ENCODE measurements at regions not wholly inside any gene's neighbourhood (a gene's known extent, or its start where the extent isn't known, plus 50 kb on each side); places are given as distances from the start of the nearest gene placed in this dataset.

GRCh38 chr7:3229904-3230470 lies 71.1 kb upstream of the SDK1 start:
- H3K27ac ChIP-seq (ENCODE audit: poor library complexity, severe bottlenecking) = no peak overlapping the region
- H3K9me3 ChIP-seq (ENCODE audit: severe bottlenecking) = peaks cover 3% of the 10 kb centered on the region
- no peak for TF ChIP-seq CTCF (IDR thresholded peaks at IDR 0.05; ENCODE audit: poor library complexity, severe bottlenecking)
- H3K4me1 ChIP-seq (ENCODE audit: insufficient read depth, poor library complexity, severe bottlenecking) = no peaks in the 10 kb centered on the region
- peaks cover 4% of the 10 kb centered on the region for H3K27me3 ChIP-seq (ENCODE audit: insufficient read depth, poor library complexity, severe bottlenecking)
- ATAC-seq (ENCODE audit: low read depth) = no peak
- H3K36me3 ChIP-seq (ENCODE audit: low read depth) = no peaks in the 10 kb centered on the region
- DNase-seq (ENCODE audit: low spot score) = no peak
- no peak overlapping the region for H3K4me3 ChIP-seq (ENCODE audit: severe bottlenecking)

- H3K9me3 ChIP-seq (ENCODE audit: severe bottlenecking) = peaks cover 5% of the 10 kb centered on the region
- no peaks in the 10 kb centered on the region for H3K4me1 ChIP-seq (ENCODE audit: insufficient read depth, poor library complexity, severe bottlenecking)
- no peak overlapping the region for H3K4me3 ChIP-seq (ENCODE audit: severe bottlenecking)
- H3K36me3 ChIP-seq (ENCODE audit: low read depth) = no peaks in the 10 kb centered on the region
- ATAC-seq (ENCODE audit: low read depth) = no peak
- DNase-seq (ENCODE audit: low spot score) = no peak
- H3K27me3 ChIP-seq (ENCODE audit: insufficient read depth, poor library complexity, severe bottlenecking) = no peaks in the 10 kb centered on the region
- no peak overlapping the region for H3K27ac ChIP-seq (ENCODE audit: poor library complexity, severe bottlenecking)
- no peak for TF ChIP-seq CTCF (IDR thresholded peaks at IDR 0.05; ENCODE audit: poor library complexity, severe bottlenecking)
Measured at GRCh38 chr7:3230908-3231307, 70.1 kb upstream of the SDK1 start.

GRCh38 chr7:3232228-3232627 lies 68.8 kb upstream of the SDK1 start:
- ATAC-seq (ENCODE audit: low read depth) (no peak), DNase-seq (ENCODE audit: low spot score) (no peak)
- no peak for TF ChIP-seq CTCF (IDR thresholded peaks at IDR 0.05; ENCODE audit: poor library complexity, severe bottlenecking)
- Histone ChIP-seq H3K27ac (ENCODE audit: poor library complexity, severe bottlenecking) (no peak overlapping the region), H3K4me3 (ENCODE audit: severe bottlenecking) (no peak overlapping the region), H3K36me3 (ENCODE audit: low read depth) (no peaks in the 10 kb centered on the region), H3K4me1 (ENCODE audit: insufficient read depth, poor library complexity, severe bottlenecking) (no peaks in the 10 kb centered on the region), H3K9me3 (ENCODE audit: severe bottlenecking) (peaks cover 2% of the 10 kb centered on the region), H3K27me3 (ENCODE audit: insufficient read depth, poor library complexity, severe bottlenecking) (no peaks in the 10 kb centered on the region)

- H3K4me1 ChIP-seq (ENCODE audit: insufficient read depth, poor library complexity, severe bottlenecking) = no peaks in the 10 kb centered on the region
- no peaks in the 10 kb centered on the region for H3K36me3 ChIP-seq (ENCODE audit: low read depth)
- ATAC-seq (ENCODE audit: low read depth) (no peak), DNase-seq (ENCODE audit: low spot score) (no peak)
- no peak for TF ChIP-seq CTCF (IDR thresholded peaks at IDR 0.05; ENCODE audit: poor library complexity, severe bottlenecking)
- peaks cover 2% of the 10 kb centered on the region for H3K9me3 ChIP-seq (ENCODE audit: severe bottlenecking)
- H3K27me3 ChIP-seq (ENCODE audit: insufficient read depth, poor library complexity, severe bottlenecking) = no peaks in the 10 kb centered on the region
- H3K4me3 ChIP-seq (ENCODE audit: severe bottlenecking) = no peak overlapping the region
- no peak overlapping the region for H3K27ac ChIP-seq (ENCODE audit: poor library complexity, severe bottlenecking)
Measured at GRCh38 chr7:3233301-3233700, 67.8 kb upstream of the SDK1 start.

- Histone ChIP-seq H3K4me1 (ENCODE audit: insufficient read depth, poor library complexity, severe bottlenecking) (peaks cover 3% of the 10 kb centered on the region), H3K36me3 (ENCODE audit: low read depth) (no peaks in the 10 kb centered on the region), H3K27me3 (ENCODE audit: insufficient read depth, poor library complexity, severe bottlenecking) (no peaks in the 10 kb centered on the region), H3K27ac (ENCODE audit: poor library complexity, severe bottlenecking) (no peak overlapping the region), H3K9me3 (ENCODE audit: severe bottlenecking) (peaks cover 2% of the 10 kb centered on the region), H3K4me3 (ENCODE audit: severe bottlenecking) (no peak overlapping the region)
- DNase-seq (ENCODE audit: low spot score) = no peak
- no peak for TF ChIP-seq CTCF (IDR thresholded peaks at IDR 0.05; ENCODE audit: poor library complexity, severe bottlenecking)
- ATAC-seq (ENCODE audit: low read depth) = no peak
Measured at GRCh38 chr7:3234051-3234450, 67.0 kb upstream of the SDK1 start.
